HG03064 (cell line): ENCODE measurements at regions not wholly inside any gene's neighbourhood (a gene's known extent, or its start where the extent isn't known, plus 50 kb on each side); places are given as distances from the start of the nearest gene placed in this dataset.

Source experiments
- ATAC-seq: cut with Tn5 transposase; IDR thresholded peaks from one replicate; pipeline ENCODE4 v1.9.1; 2021; ENCODE audit warnings: low read depth; ENCODE audit not compliant: unreplicated experiment

DNA sequence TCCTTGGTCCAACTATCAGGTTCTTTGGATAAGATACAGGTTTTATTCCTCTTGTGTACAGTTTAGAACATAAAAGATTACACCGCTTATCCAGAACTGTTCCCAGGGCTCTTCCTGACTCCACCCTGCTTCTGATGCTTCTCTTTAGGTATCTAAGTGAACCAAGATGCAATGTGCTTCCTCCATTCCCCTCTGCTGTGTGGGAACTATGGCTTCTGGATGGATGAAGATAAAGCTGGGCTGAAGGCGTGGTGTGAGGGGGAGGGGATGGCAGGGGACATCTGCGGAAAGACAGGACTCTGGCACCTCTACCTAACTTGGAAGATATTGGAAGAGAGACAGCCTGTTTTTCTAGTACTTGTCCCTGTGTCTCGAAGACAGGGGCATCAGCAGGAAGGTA, 209.9 kb upstream of the TBX20 start:
- no peak for ATAC-seq

DNA sequence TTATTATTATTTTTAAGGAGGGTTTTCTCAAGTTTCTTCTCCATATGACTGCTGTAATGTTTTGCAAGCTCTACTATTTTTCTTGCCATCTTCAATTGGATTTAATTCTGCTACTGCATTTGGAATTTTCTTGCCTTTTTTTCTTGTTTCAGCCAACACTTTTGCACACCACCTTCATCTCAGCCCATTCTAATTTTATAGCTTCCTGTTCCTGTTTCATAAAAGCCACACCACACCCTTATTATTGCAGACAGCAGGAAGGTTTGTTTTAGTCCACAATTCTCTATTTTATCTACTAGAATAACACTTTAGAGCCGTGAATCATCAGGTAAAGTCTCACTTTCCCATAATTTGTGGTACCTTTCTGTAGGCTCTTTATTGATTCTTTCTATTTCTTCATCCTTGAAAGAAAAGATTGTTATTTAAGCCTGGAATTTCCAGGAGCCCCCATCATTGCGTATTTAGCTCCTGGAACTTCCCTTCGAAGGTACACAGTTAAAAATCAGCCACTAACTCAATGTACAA, 209.3 kb upstream of the TBX20 start:
- no peak for ATAC-seq

DNA sequence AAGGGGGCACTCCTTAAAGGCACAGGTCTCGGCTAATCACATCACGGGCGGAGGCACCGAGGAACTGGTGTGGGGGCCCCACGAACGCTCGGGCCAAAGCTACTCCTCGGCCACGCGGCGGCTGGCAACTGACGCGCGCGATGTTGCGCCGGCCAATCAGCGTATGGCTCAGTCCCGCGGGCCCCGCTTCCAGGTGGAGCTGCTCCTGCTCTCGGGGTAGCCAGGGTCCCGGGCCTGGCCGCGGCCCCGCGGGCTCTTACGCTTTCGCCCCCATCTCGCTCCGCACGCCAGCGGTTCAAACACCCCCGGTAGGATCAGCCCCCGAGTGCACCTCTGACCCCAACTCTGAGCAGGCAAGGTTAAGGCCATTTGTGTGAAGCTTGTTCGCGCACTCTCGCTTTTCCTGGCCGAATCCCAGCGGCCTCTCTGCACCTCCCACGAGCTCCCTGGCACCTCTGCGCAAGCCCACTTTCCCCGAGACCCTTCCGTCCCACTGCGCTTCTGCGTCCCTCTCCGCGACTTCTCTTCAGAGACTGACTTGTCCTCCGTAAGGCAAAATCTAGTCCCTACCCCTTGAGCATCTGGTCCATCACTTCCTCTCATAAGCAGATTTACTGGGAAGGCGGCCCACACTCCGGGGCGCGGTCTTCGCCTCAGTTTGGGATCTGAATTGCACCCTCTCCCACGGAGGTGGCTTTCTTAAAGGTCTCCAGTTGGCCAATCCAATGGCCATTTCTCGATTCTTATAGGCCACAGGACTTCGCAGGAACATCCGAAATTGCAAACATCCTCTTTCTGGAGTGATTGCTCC, 200.9 kb upstream of the TBX20 start:
- no peak for ATAC-seq

DNA sequence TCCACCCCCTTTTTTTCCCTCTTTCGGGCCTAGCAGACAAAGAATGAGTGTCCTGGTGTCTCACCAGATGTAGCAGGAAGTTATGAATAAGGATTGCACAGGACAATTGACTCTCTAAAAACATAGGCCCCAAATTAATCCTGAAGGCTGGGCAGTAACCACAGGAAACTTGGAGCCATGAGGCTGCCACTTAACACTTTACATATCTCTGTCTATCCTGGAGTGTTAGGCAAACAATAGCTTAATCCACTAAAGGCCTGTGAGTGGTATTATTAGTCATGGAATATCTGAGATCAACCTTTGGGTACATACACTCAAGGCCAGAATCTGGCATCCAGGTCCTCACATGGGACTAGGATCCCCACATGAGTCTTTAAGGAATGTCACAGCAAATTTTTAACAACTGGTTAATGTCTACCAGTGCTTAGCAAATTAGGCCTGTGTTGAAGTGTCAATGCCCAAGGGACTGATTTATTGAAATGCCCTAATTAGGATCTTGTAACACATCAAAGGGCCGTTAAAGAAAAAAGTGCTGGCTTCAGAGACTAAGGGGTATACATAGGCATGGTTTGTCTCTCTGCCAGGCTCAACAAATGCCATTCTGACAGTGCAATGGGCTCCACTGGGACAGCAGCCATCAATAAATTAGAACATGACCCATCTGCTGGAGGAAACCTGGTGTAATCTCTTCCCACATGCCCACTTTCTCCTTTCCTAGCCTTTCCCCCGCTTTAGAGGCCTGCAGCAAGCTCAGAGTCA, 196.7 kb upstream of the TBX20 start:
- no peak for ATAC-seq

DNA sequence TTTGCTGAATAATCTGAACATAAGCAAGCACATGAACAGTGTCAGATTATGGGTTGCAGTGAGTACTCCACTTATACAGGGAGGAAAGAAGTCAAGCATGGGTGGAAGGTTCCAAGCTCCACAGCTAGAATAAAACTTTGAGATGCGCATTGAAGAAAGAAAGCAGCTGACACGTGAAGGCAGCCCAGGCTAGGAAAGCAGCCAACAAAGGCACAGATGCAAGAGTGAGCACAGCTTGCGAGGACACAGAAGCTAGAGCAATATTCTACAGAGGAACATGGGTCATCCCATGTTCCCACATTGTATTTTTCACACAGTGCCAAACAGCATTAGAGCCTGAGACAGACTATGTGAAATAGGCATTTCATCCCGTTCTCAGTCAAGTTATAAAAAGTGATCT, 194.6 kb upstream of the TBX20 start:
- no peak for ATAC-seq

DNA sequence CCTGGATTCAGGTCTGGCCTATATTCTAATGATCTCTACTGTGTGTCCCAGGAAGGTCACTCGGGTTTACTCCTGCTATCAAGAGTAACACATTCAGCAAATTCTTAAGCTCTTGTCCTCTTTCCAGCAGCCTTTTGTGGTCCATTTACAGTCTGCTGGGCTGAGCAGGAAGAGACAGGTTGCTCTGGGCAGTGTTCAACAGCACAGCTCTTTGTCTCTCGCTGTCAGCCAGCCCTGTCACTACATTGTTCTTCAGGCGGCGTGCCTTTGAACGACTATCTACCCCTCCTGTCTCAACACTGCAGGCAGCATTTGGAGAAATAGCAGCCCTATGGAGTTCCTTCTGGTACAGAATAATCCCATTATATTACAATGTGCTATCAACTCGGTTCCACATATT, 192.2 kb upstream of the TBX20 start:
- no peak for ATAC-seq

DNA sequence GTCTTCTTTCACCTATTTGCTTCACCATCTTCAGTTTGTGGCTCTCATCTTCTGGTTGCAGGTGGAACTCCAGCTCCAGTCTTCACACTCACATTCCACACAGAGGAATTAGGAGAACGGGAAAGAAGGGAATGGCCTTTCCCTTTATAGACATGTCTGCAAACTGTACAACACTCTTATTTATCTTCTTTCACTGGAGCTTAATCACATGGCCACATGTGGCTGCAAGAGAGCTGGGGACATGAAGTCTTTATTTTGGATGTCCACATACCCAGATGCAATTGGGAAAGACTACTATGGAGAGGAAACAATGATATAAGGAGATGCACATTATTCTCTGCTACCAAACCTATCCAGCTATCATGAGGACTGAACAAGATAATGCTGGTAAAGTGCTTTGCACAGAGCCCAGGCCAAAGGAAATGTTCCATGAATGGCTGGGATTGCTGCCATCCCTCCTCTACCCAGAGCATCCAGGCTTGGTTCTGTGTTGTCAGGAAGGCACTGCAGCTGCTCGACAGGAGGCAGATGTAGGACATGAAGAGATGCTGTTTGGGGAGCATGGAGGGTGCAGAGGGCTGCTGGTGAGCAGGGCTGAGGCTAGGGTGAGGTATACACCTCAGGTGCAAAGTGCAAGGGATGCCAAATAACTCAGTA, 183.8 kb upstream of the TBX20 start:
- no peak for ATAC-seq

DNA sequence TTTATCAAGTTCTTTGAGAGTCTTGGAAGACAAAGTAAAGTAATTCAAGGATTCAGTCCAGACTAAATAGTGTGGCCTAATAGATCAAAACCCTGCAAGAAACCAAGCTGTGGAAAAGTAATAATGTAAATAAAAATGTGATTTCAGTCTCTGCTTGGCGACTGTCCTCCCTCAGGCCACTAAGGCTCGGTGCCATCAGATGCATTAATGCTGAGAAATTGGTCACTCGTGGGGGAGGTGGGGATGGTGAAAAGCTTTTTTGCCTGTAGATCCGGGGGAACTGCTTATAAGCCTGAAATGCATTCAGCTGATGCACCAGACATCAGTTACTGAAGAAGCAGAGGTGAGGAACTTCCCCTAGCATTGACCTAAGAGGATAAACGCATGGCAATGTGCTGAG, 182.6 kb upstream of the TBX20 start:
- no peak for ATAC-seq

DNA sequence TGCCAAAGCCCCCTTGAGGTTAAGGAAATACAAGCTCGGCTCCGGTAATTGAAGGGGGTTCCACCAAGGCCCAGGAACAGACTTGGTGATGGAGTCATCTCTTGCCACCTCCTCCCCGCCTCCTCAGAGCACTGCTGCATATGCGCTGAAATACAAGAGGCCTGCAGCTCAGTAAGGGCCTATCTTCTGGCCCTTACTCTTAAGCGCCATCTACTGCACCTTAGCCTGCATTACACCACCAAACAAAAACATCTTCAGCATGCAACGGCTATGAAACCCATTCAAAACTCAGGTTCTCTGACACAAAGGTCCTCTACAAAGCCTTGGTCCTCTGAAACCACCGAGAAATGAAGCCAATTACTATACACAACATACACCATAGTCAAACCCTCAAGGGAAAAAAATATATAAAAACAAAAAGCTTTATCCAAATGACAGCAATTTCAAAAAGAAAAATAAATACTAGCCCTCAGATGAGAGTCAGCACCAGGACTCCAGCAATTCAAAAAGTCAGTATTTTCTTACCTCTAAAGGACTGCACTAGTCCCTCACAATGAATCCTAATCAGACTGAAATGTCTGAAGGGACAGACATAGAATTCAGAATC, 176.8 kb upstream of the TBX20 start:
- no peak for ATAC-seq

DNA sequence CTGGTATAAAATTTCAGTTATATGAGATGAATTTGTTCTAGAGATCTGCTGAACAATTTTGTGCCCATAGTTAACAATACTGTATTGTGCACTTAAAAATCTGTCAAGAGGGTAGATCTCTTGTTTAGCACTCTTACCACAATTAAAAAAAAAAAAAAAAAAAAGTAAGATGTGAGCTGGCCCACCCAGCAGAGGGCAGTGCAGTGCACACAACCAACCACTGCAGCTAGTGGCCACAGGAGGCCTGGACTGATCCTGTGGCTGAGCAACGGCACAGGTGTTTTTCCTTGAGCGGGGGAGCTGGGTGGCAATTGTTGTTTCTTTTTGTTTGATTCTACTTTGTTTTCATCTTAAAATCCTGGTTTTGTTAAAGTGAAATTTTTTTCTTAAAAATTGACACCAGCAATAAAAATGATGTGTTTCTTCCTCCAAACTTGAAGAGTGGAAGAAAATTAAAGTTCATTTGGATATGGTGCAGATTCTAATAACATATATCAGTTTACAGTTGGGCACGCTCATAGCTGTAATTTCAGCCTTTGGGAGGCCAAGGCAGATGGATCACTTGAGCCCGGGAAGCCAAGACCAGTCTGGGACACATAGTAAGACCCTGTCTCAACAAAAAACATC, 171.1 kb upstream of the TBX20 start:
- ATAC-seq: no peak

DNA sequence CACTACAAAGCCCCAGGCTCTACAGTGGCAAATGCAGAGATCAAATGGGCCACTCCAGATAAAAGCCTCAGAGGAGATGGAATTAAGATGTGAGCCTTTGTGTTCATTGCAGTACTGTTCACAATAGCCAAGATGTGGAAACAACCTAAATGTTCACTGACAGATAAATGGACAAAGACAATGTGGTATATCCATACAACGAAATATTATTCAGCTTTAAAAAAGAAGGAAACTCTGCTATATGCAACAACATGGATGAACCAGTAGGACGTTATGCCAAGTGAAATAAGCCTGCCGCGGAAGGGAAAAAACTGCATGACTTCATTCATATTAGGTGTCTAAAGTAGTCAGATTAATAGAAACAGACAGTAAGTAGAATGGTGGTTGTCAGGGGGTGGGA, 170.5 kb upstream of the TBX20 start:
- ATAC-seq: no peak

DNA sequence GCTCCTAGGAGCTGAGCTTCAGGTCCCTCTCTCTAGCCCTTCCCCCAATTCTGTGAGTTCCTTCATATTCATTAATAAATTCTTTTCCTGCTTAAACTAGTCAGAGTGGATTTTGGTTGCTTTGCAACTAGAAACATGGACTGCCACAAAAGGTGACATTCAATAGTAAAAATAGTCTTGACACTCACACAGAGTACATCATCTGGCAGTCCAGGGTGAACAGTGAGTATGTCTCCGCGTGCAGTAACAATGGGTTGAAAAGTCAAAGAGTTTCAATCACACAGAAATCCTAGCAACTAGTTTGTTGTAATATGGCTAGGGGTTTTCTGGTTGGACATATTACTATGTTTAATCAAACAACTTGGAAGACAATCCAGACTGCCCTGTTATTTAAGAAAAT, 168.8 kb upstream of the TBX20 start:
- no peak for ATAC-seq

DNA sequence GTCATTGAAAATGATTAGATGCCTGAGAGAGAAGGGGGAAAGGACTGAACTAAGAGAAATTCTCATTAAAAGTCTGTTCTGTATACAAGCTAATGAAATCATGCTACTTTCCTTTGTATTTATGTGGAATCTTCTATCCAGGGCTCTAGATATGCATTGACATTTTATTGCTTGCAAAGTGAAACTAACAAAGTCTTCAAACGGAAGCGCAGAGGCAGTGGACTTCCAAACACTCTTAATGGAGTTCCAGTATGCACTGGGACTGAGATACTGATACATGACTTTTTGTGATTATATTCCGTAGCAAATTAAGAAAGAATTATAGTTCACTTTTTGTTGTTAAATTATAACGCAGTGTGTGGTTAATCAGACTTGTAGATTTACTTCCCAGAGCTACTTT, 166.8 kb upstream of the TBX20 start:
- ATAC-seq: no peak

DNA sequence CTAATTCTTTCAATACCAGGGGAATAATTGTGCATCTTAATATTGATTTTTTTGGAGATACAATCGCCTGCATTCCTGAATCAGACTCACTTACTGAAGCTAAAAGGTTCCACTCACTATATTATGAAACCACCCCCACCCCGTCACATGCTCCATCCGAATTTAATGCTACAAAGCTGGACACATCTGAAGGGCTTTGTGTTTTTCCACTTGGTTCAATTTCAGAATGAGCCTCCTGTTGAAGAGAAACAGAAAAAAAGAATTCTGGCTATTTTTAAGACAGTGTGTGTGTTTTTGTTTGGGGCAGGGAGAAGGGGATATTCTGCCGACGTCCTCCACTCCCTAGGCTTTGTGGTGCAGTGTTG, 165.5 kb upstream of the TBX20 start:
- no peak for ATAC-seq

DNA sequence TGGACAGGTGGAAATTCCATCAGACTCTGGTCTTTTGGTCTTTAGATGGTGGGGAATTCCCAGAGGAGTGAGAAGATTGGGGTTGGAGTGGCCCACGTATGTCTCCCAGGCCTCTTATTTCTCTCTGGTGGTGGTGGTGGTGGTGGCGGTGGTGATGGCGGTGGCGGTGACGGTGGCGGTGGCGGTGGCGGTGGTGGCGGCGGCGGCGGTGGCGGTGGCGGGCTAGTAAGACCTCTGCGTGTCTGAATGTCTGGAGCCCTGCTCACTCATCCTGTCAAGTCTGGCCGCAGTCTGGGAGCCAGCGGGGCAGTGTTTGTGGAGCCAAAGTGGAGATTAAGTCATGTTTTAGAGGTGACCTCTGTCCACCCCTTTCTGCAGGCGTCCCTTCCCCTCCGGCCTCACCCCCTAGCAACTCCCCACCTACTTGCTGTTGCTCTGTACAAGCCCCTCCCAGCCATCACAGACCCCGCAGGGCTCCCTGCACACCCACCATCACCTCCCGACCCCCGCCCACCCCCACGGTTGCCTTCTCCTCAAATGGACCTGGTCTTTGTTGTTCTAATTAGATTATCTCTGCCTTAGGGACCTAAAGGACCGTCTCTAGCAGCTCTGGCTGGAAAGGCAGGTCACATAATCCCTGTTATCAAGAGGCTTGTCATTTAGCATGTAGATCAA, 165.0 kb upstream of the TBX20 start:
- no peak for ATAC-seq

DNA sequence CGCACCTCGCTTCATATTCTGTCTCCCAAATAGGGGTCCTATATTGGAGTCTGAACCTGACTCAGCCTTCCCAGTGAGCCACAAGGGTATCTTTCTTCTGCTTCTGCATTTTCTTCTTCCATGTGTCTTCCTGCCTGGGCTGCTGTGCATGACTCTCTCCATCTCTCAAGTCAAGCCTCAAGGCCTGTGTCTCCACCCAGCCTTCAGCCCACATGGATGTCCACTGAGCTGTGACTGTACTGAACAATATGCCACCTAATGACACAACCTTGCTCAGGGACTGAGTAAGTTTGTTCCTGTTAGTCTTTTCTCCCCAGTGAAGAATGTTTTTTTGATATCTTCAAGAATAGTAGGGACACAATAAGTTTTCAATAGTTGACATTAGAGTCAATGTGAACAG, 162.7 kb upstream of the TBX20 start:
- ATAC-seq: no peak

DNA sequence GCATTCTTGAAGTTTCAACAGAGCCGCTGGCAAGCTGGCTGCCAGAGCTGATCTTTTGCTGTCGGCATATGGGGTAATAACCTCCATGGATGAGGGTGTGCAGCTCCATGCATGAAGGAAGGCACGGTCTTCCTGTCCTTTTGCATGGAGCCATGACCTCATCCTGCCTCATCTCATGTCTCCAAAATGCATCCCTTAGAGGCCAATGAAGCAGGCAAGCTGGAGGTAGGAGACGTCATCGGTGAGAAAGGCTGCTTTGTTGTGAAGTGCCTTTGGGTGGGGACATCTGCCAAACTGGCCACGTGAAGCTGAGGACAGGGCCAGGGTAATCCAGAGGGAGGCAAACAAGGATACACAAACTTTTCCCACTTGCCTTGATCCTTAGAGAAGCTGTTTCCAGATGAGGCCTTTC, 161.5 kb upstream of the TBX20 start:
- no peak for ATAC-seq

DNA sequence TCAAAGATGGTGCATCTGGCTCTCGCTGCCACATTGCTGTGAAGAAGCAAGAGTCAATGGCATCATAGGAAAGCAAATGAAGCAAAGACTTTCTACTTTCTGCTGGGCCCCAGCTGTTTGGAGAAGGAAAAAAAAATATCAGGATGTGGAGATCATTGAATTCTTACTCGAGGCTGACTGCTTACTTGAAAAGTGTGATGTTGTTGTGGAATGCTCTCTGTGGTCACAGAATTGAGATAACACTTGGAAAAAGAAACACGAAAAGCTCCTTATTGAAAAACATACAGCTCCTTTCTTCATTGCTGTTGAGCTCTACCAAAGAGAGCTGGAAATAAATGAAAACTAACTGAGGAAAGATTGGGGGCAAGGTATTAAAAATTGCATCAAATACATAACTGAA, 157.4 kb upstream of the TBX20 start:
- no peak for ATAC-seq

DNA sequence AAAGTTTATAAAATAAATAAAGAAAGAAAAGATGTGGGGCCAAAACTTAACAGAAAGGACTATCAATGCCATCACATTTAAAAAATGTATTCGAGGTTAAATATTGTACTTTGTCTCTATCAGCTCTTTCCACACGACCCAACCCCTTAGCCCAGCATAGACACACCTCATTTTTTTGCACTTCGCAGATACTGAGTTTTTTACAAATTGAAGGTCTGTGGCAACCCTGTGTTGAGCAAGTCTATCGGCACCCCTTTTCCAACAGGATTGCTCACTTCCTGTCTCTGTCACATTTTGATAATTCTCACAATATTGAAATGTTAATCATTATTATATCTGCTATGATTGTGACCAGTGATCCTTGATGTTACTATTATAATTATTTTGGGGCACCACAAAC, 151.6 kb upstream of the TBX20 start:
- ATAC-seq: no peak

DNA sequence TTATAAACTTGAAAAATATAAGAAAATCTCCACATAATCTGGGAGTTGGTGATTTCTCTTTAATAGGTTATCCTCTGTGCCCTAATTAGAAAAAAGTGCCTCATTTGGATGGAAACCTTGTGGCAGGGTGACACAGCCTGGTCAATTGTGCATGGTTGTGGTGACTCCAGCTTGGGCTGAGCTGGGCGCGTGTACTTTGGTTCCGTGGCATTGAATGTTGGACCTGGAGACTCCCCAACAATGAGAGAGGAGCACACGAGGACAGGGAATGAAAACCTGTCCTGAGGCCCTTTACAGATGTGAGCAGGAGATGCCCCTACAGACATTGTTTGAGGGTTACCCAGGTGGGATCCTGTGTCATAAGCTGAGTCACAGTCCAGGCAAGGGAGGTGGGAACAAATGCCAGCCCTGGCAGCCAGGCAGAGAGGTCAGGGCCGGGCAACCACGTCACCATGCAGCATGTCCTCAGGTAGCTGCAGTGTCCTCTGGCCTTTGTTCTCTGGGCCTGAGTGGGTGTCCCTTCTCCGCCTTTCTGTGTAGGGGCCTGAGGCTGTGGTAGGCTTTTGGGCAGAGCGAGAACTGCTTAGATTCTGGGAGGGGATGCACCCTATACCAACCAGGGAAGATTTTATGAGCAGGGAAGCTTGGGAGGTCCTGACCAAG, 147.4 kb upstream of the TBX20 start:
- ATAC-seq: no peak
